GM12872 (cell line): ENCODE measurements at regions not wholly inside any gene's neighbourhood (a gene's known extent, or its start where the extent isn't known, plus 50 kb on each side); places are given as distances from the start of the nearest gene placed in this dataset.

ENCODE experiments used
- TF ChIP-seq, protein P1 (sequence below): IDR thresholded peaks from 3 replicates; pipeline ENCODE4 v1.5.1; 2011; ENCODE audit warnings: low read depth, mild to moderate bottlenecking, low read length, moderate library complexity; ENCODE audit not compliant: insufficient read depth

DNA sequence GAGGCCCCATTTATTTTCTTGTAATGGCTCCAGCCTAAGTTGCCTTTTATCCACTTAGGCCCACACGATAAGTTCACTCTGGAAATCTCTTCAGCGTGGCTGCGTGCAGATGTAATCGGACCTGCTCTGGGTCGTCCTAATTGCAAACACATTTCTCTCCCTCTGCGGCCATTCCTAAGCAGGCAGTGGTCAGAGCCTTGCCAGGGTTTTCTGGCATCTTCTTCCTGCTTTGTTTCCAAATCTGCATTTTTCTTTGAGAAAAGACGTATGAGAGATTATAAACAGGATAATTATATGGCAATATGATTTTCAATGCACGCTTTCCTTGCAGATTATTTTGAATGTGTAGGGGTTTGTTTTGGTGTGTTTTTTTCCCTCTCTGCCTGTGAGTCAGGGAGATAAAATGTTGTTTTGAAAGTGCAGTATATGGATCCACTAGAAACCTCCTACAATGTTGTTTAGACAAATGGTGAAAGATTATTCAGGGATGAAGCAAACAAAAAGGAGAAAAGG, 239.4 kb upstream of the TANK start:
- TF ChIP-seq, protein P1, sequence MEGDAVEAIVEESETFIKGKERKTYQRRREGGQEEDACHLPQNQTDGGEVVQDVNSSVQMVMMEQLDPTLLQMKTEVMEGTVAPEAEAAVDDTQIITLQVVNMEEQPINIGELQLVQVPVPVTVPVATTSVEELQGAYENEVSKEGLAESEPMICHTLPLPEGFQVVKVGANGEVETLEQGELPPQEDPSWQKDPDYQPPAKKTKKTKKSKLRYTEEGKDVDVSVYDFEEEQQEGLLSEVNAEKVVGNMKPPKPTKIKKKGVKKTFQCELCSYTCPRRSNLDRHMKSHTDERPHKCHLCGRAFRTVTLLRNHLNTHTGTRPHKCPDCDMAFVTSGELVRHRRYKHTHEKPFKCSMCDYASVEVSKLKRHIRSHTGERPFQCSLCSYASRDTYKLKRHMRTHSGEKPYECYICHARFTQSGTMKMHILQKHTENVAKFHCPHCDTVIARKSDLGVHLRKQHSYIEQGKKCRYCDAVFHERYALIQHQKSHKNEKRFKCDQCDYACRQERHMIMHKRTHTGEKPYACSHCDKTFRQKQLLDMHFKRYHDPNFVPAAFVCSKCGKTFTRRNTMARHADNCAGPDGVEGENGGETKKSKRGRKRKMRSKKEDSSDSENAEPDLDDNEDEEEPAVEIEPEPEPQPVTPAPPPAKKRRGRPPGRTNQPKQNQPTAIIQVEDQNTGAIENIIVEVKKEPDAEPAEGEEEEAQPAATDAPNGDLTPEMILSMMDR = no peak

DNA sequence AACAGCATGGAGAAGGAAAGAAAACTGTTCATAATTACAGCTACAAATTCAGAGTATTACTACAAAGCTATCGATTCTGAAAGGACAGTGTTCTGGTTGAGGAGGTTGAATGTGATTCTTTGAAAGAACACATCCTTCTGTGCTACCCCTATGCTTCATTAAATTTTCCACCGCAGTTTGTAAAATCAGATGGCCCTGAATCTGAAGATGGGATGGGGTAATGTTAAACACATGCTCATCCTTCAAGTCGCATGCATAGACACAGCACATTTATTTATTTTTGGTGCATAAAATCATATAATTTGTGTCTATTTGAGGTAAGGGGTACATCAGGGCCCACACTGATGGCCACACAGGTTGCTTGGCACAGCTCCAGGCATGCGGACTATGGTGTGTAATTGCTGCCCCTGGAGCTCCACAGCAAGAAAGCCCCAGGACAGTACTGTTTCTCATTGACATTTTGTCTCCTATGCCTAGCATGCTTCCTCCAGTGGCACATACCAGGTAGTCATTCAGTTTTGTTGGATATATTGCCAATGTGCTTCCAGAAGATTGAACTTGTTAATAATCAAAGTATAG, 238.8 kb upstream of the TANK start:
- TF ChIP-seq, protein P1 = no peak

DNA sequence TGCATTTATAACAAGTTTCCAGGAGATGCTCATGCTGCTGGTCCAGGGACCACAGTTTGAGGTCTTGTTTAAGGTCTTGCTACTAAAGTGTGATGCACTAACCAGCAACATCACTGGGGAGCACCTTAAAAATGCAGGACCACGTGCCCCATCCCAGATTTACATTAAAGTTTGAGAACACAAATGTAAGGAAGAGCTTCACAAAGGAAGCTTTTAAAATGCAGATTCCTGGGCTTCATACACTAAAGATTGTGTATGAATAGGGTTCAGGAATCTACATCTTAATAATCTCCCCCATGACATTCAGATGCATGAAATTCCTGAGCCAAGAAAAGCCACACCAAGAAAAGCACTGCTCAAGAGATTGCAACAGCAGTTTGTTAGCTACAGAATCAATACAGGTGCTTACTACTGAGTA, 235.3 kb upstream of the TANK start:
- TF ChIP-seq, protein P1 = no peak

DNA sequence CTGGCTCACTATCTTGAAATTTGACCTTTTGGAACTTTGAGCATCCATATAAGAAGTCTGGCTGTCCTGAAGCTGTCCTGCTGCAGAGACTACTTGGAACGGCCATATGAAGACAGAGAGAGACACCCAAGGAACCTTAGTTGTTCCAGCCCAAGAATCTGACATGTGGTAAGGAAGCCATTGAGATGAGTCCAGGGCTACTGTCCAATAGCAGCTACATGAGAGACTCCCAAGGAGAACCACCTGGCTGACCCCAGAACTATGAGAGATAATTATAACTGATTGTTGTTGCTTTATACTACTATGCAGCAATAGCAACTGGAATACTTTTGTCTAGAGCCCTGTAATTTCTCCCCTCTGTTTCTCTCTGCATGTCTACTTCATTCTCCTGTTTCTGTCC, 234.3 kb upstream of the TANK start:
- TF ChIP-seq, protein P1 = no peak

DNA sequence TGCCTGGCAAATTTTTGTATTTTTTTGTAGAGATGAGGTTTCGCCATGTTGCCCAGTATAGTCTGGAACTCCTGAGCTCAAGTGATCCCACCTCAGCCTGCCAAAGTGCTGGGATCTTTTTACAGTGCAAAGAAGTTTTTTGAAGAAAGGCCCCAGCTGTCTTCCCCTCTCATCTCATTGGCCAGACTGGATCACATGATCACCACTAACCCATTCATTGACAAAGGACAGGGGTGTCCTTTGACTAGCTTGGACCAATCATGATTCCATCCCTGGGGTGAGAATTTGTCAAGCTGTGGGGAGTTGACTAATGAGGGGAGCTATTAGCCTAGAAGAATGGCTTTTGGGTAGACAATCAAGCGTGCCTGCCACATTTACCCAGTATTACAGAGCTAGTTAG, 232.9 kb upstream of the TANK start:
- TF ChIP-seq, protein P1 = no peak

DNA sequence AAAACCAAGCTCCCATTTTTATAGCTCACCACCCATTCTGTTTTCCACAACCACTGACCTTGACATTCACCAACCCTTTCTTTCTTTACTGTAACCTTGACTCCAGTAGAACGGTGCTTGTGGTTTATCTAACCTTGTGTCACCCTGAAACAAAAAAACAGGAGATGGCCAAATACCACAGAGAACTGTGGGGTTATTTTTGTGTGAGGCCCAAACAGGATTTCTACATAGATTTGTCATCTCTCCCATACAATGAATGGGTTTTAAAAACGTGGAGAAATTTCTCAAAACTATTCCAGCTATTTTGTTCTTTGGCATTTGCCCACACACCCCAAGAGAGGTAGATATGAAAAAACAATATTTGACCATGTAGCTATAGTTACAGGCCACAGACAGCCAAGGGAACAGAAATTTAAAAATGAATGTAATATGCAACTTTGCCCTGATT, 231.3 kb upstream of the TANK start:
- TF ChIP-seq, protein P1 = no peak

DNA sequence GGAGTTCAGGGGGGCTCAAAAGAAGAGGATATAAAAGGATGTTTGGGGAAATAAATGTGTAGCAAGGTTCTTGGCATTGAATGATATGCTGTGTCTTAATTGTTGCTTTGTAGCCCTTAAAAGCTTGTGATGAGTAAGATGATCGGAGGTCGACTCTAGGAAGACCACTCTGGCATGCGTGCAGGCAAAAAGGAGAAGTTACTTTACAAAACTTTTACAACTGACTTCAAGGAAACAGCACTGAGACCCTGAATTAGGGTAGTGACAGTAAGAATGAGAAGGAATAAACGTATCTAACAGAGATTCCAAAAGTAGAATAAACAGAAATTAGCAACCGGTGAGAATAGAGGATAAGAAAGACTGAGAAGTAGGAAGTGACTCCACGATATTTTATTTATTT, 228.7 kb upstream of the TANK start:
- TF ChIP-seq, protein P1 = no peak

DNA sequence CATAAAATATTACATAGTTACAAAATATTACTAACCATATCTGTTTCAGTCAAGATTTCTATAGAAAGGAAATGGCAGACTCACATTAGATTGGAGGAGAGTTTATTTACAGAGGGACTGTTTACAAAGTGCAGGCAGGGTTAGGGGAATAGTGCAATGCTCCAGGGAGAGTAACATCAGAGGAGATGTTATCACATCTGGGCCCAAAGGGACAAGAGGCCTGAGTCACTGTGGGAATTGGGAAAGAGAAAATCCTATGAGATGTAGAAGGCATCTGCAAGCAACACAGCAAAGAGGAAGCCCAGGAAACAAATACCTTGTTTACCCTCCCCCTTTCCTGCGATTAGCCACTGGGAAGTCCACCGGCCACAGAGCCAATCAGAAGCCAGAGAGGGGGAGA, 227.3 kb upstream of the TANK start:
- TF ChIP-seq, protein P1 = no peak
